ENCODE measurements at regions not wholly inside any gene's neighbourhood (a gene's known extent, or its start where the extent isn't known, plus 50 kb on each side); places are given as distances from the start of the nearest gene placed in this dataset.

DNA sequence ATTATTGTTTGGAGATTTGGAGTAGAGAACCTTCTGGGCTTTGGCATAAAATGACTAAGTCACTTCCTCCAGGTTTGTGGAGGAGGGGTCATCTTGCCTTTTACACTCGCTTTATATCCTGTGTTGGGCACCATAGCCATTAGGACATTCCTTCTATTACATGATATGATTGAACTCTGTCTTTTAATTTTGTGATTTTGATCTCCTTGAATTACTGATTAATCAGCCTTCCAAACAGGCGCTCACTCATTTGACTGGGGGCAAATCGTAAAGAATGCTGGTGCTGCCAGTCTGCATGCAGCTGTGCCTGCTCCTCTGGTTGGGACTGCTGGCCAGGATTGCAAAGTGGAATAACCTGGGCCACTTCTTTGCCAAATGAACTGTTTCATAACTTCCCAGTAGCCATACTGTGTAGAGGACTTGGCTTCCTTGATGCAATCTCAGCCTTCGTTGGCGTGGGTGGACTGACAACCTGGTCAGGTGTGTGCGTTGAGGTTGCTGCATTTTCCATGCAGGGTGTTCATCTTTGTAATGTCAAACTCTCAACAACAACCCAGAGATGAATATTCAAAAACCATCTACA is 65.9 kb upstream of the RAB11FIP2 start:
- Histone ChIP-seq H3K27ac (no peak overlapping the region), H3K4me3 (no peak overlapping the region), H3K27me3 (no peaks in the 10 kb centered on the region), H3K4me1 (peaks cover 0 to 9% (median 0%) of the 10 kb centered on the region in 4 donors), H3K9me3 (no peaks in the 10 kb centered on the region), H3K36me3 (no peaks in the 10 kb centered on the region)
- in situ Hi-C loops (cut with MboI; ENCODE audit: low pct_ligation_motif_present in 1 of 4, low pct_unique_long_range_greater_than_20kb in 1 of 4, low sequenced_read_pairs in 3 of 4) (no loop called here), intact Hi-C loops (cut with DNase I; ENCODE audit: low total_unique reads) (no loop called here)
- 95 to 100% methylated on average over 1 to 6 of the region's 6 CpGs for WGBS, 2 donors (ENCODE audit: low coverage in 1 of 2)
- DNase-seq: no peak
- TF ChIP-seq, protein P1, sequence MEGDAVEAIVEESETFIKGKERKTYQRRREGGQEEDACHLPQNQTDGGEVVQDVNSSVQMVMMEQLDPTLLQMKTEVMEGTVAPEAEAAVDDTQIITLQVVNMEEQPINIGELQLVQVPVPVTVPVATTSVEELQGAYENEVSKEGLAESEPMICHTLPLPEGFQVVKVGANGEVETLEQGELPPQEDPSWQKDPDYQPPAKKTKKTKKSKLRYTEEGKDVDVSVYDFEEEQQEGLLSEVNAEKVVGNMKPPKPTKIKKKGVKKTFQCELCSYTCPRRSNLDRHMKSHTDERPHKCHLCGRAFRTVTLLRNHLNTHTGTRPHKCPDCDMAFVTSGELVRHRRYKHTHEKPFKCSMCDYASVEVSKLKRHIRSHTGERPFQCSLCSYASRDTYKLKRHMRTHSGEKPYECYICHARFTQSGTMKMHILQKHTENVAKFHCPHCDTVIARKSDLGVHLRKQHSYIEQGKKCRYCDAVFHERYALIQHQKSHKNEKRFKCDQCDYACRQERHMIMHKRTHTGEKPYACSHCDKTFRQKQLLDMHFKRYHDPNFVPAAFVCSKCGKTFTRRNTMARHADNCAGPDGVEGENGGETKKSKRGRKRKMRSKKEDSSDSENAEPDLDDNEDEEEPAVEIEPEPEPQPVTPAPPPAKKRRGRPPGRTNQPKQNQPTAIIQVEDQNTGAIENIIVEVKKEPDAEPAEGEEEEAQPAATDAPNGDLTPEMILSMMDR (IDR thresholded peaks at IDR 0.05): no peak
- no peak for TF ChIP-seq POLR2AphosphoS5 (IDR thresholded peaks at IDR 0.05)

DNA sequence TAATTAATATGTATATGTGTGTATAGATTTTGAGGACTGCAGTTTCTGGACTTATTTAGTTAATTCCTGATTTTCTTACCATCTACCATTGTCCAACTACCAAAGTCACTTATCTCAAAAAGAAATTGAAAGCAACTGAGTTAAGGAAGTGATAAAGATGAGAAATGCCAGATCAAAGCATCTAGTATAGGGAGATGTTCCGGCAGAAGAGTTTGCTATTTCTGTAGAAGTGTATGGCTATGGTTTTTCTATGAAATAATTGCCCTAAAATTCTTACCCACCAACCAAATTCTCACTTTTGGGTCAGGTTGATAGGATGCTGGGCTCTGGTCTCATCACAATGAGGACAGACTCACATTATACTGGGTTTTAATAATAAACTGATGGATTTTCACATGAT is 64.0 kb upstream of the RAB11FIP2 start:
- in situ Hi-C loops (cut with MboI; ENCODE audit: low pct_ligation_motif_present in 1 of 4, low pct_unique_long_range_greater_than_20kb in 1 of 4, low sequenced_read_pairs in 3 of 4): no loop called here
- no peak overlapping the region for H3K27ac ChIP-seq
- DNase-seq: no peak
- H3K4me1 ChIP-seq: no peaks in the 10 kb centered on the region
- H3K9me3 ChIP-seq: no peaks in the 10 kb centered on the region
- TF ChIP-seq EP300 (IDR thresholded peaks at IDR 0.05; ENCODE audit: low read depth) (no peak), POLR2AphosphoS5 (IDR thresholded peaks at IDR 0.05) (no peak), POLR2A (IDR thresholded peaks at IDR 0.05) (no peak)
- TF ChIP-seq, protein P1 (IDR thresholded peaks at IDR 0.05): no peak
- no peaks in the 10 kb centered on the region for H3K27me3 ChIP-seq
- no peak overlapping the region for H3K4me3 ChIP-seq
- H3K36me3 ChIP-seq: no peaks in the 10 kb centered on the region
- WGBS, 2 donors (ENCODE audit: low coverage in 1 of 2): 73 to 75% methylated on average over 1 of the region's 1 CpG
- intact Hi-C loops (cut with DNase I; ENCODE audit: low total_unique reads): no loop called here

DNA sequence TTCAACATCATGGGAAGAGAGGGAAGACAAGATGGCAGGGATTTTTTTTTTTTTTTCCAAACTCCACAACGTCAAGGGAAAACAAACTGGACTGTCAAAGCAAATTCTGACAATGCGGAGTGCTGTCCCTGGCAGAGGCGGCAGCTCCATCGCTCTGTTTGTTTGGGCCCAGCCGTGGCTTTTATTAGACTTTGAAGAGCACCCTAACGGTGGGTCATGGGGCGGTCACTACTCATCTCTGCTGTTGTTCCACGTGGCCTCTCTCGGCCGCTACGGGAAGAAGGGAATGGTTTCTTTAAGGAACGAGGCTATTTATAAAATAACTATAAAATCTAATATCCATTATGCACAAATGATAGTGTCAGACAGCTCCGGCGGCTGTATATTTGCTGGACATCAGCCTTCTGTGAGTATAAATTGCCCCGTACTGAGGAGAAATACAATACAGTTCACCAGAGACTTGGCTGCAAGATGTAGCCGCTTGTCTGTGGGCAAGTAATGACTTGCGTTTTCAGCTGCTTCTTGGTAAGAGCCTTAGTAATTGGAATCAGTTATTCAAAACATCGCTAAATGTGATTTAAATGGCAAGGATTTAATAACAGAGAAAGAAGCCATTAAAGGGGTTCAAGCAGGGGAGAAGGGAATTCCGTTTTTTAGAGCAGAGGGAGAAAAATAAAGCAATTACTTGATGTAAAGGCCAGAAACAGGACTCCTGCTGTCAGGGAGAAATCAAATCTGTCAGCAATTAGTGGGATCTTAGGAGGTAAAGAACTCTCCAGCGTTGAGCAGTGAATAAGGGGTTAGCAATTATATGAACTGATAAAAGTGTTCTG is 61.7 kb upstream of the RAB11FIP2 start:
- no peak overlapping the region for H3K27ac ChIP-seq
- H3K36me3 ChIP-seq: no peaks in the 10 kb centered on the region
- TF ChIP-seq POLR2A (IDR thresholded peaks at IDR 0.05) (no peak), EP300 (IDR thresholded peaks at IDR 0.05; ENCODE audit: low read depth) (no peak), POLR2AphosphoS5 (IDR thresholded peaks at IDR 0.05) (no peak)
- TF ChIP-seq, protein P1 (IDR thresholded peaks at IDR 0.05): no peak
- DNase-seq: no peak
- H3K27me3 ChIP-seq: no peaks in the 10 kb centered on the region
- H3K4me1 ChIP-seq: no peaks in the 10 kb centered on the region
- intact Hi-C loops (cut with DNase I; ENCODE audit: low total_unique reads) (no loop called here), in situ Hi-C loops (cut with MboI; ENCODE audit: low pct_ligation_motif_present in 1 of 4, low pct_unique_long_range_greater_than_20kb in 1 of 4, low sequenced_read_pairs in 3 of 4) (no loop called here)
- no peak overlapping the region for H3K4me3 ChIP-seq
- 66 to 74% methylated on average over 8 to 20 of the region's 20 CpGs for WGBS, 2 donors (ENCODE audit: low coverage in 1 of 2)
- H3K9me3 ChIP-seq: no peaks in the 10 kb centered on the region

DNA sequence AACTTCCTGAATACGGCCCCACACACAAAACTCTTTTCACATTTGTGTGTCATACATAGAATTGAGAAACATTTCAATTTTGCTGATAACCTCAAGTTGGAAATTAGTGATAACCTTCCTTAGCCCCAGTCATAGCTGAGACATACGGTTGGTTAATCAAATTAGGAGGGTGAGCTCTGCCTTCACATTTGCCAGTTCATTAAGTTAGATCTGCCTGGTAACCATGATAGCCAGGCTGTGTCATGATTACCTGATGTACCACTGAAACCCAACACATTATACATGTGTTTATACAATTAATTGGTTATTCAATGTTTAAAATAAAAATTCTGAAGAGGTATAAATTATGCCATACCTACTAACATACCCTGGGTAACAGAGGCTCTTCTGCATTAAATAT is 60.8 kb upstream of the RAB11FIP2 start:
- no peaks in the 10 kb centered on the region for H3K4me1 ChIP-seq
- no peaks in the 10 kb centered on the region for H3K9me3 ChIP-seq
- in situ Hi-C loops (cut with MboI; ENCODE audit: low pct_ligation_motif_present in 1 of 4, low pct_unique_long_range_greater_than_20kb in 1 of 4, low sequenced_read_pairs in 3 of 4) (no loop called here), intact Hi-C loops (cut with DNase I; ENCODE audit: low total_unique reads) (no loop called here)
- 73 to 100% methylated on average over 2 of the region's 2 CpGs for WGBS, 2 donors (ENCODE audit: low coverage in 1 of 2)
- no peak overlapping the region for H3K4me3 ChIP-seq
- no peak for DNase-seq
- no peaks in the 10 kb centered on the region for H3K27me3 ChIP-seq
- H3K27ac ChIP-seq: no peak overlapping the region
- TF ChIP-seq POLR2A (IDR thresholded peaks at IDR 0.05) (no peak), EP300 (IDR thresholded peaks at IDR 0.05; ENCODE audit: low read depth) (no peak), POLR2AphosphoS5 (IDR thresholded peaks at IDR 0.05) (no peak)
- TF ChIP-seq, protein P1 (IDR thresholded peaks at IDR 0.05): no peak
- H3K36me3 ChIP-seq: no peaks in the 10 kb centered on the region

Measured in transverse colon (tissue), 4 donors.